ENCODE measurements at regions not wholly inside any gene's neighbourhood (a gene's known extent, or its start where the extent isn't known, plus 50 kb on each side); places are given as distances from the start of the nearest gene placed in this dataset.

DNA sequence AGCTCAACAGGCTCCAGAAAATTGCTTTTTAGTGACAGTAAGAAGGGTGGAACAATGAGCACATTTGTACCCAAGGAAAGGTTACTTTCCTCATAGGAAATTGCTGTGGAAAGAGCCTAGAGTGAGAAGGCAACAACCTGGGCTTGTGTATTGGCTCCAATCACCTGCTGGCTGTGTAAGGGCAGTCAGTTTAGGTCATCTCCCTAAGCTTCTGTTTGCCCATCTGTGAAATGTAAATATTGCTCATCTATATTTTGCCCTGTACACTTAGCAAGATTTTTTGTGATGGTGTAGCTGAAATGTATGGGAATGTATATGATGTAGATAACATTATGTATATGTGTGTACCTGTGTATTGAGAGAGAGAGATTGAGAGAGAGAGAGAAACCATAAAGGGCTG lies 225.2 kb upstream of the MPHOSPH6 start:
- Histone ChIP-seq H3K27me3 (ENCODE audit: control insufficient read depth in 2 of 2, insufficient read depth in 2 of 2, low read length in 2 of 2) (peaks cover 1 to 13% of the 10 kb centered on the region in 2 experiments), H2AFZ (ENCODE audit: low read depth, low read length) (no peak overlapping the region), H3K27ac (ENCODE audit: insufficient read depth, low read depth, low read length) (no peak overlapping the region), H3K9ac (replicated peaks; ENCODE audit: extremely low read depth, insufficient read depth, low read length) (no peak overlapping the region), H3K36me3 (ENCODE audit: control insufficient read depth in 2 of 2, extremely low read depth in 1 of 2, insufficient read depth in 2 of 2, low read length in 2 of 2) (no peaks in the 10 kb centered on the region), H3K4me1 (ENCODE audit: control insufficient read depth, extremely low read depth, insufficient read depth, low read length) (no peaks in the 10 kb centered on the region), H3K4me2 (ENCODE audit: insufficient read depth, low read length) (no peak overlapping the region), H3K9me3 (replicated peaks; ENCODE audit: control insufficient read depth, insufficient read depth, low read length) (no peaks in the 10 kb centered on the region), H4K20me1 (replicated peaks; ENCODE audit: control insufficient read depth, extremely low read depth, insufficient read depth, low read length) (no peaks in the 10 kb centered on the region), H3K9me1 (replicated peaks; ENCODE audit: control insufficient read depth, extremely low read depth, insufficient read depth, low read length) (no peaks in the 10 kb centered on the region), H3K79me2 (ENCODE audit: control insufficient read depth, insufficient read depth, low read length) (no peaks in the 10 kb centered on the region), H3K4me3 (replicated peaks in 1 of 3; ENCODE audit: insufficient read depth in 1 of 3, low read depth in 1 of 3, low read length in 3 of 3) (no peak overlapping the region)
- intact Hi-C loops (cut with micrococcal nuclease) (no loop called here), dilution Hi-C loops (cut with MboI; ENCODE audit: extremely low pct_ligation_motif_present, low sequenced_read_pairs) (no loop called here)
- no peak for FAIRE-seq
- TF ChIP-seq, protein P1, sequence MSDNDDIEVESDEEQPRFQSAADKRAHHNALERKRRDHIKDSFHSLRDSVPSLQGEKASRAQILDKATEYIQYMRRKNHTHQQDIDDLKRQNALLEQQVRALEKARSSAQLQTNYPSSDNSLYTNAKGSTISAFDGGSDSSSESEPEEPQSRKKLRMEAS (IDR thresholded peaks at IDR 0.05; ENCODE audit: insufficient read depth, insufficient read length) = no peak
- TF ChIP-seq GATA2 (IDR thresholded peaks at IDR 0.05; ENCODE audit: insufficient read depth, insufficient read length, low read depth, low read length) (no peak), POLR2AphosphoS5 (IDR thresholded peaks at IDR 0.05; ENCODE audit: insufficient read depth, low read depth, low read length) (no peak), FOS (IDR thresholded peaks at IDR 0.05; ENCODE audit: borderline replicate concordance, insufficient read depth, low read length) (no peak), JUN (IDR thresholded peaks at IDR 0.05; ENCODE audit: borderline replicate concordance, insufficient read depth, insufficient read length, low read depth) (no peak), MYC (IDR thresholded peaks at IDR 0.05; ENCODE audit: low read depth, low read length) (no peak), EZH2 (IDR thresholded peaks at IDR 0.05; ENCODE audit: borderline replicate concordance, low read depth, low read length, severe bottlenecking) (no peak), POLR2A (IDR thresholded peaks at IDR 0.05; ENCODE audit: low read depth, low read length) (no peak)
- ChIA-PET POLR2A (no interaction called here), CTCF (interaction anchor here (0.6 to 2.1 kb wide), 2 partner anchors 14 to 66 kb away, joined by 3 to 4 read pairs; no protein-coding TSS in a partner anchor)
- no peak for DNase-seq (ENCODE audit: low read depth, low spot score)
- no TSS peak for BruUV-seq (replicated peaks)

DNA sequence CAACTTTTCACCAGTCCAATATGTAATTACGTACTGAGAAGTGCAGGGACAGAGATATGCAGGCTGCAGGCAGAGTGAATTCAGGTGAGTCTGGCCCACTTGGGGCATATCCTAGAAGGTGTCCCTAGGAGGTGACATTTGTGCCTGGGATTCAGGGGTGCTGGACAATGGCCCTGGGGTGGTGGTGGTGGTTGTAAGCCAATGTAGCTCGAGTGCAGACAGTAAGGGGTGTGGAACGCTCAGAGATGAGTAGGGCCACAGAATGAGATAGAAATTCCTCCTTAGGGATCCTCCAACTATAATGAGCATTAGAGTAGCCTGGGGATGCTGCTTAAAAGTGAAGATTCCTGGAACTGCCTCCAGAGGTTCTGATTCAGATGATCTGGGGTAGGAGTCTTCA lies 221.7 kb upstream of the MPHOSPH6 start:
- BruUV-seq (replicated peaks) = no TSS peak
- Histone ChIP-seq H2AFZ (ENCODE audit: low read depth, low read length) (no peak overlapping the region), H3K9ac (replicated peaks; ENCODE audit: extremely low read depth, insufficient read depth, low read length) (no peak overlapping the region), H3K36me3 (ENCODE audit: control insufficient read depth in 2 of 2, extremely low read depth in 1 of 2, insufficient read depth in 2 of 2, low read length in 2 of 2) (no peaks in the 10 kb centered on the region), H3K79me2 (ENCODE audit: control insufficient read depth, insufficient read depth, low read length) (no peaks in the 10 kb centered on the region), H3K9me3 (replicated peaks; ENCODE audit: control insufficient read depth, insufficient read depth, low read length) (no peaks in the 10 kb centered on the region), H3K9me1 (replicated peaks; ENCODE audit: control insufficient read depth, extremely low read depth, insufficient read depth, low read length) (no peaks in the 10 kb centered on the region), H3K4me2 (ENCODE audit: insufficient read depth, low read length) (no peak overlapping the region), H3K27ac (ENCODE audit: insufficient read depth, low read depth, low read length) (no peak overlapping the region), H4K20me1 (replicated peaks; ENCODE audit: control insufficient read depth, extremely low read depth, insufficient read depth, low read length) (no peaks in the 10 kb centered on the region), H3K4me1 (ENCODE audit: control insufficient read depth, extremely low read depth, insufficient read depth, low read length) (no peaks in the 10 kb centered on the region), H3K27me3 (ENCODE audit: control insufficient read depth in 2 of 2, insufficient read depth in 2 of 2, low read length in 2 of 2) (peaks cover under 1 to 10% of the 10 kb centered on the region in 2 experiments), H3K4me3 (replicated peaks in 1 of 3; ENCODE audit: insufficient read depth in 1 of 3, low read depth in 1 of 3, low read length in 3 of 3) (no peak overlapping the region)
- FAIRE-seq (no peak), DNase-seq (ENCODE audit: low read depth, low spot score) (no peak)
- intact Hi-C loops (cut with micrococcal nuclease) = no loop called here
- CTCF ChIA-PET = no interaction called here
- POLR2A ChIA-PET = no interaction called here
- dilution Hi-C loops (cut with MboI; ENCODE audit: extremely low pct_ligation_motif_present, low sequenced_read_pairs) = no loop called here
- TF ChIP-seq EZH2 (IDR thresholded peaks at IDR 0.05; ENCODE audit: borderline replicate concordance, low read depth, low read length, severe bottlenecking) (no peak), POLR2A (IDR thresholded peaks at IDR 0.05; ENCODE audit: low read depth, low read length) (no peak), GATA2 (IDR thresholded peaks at IDR 0.05; ENCODE audit: insufficient read depth, insufficient read length, low read depth, low read length) (no peak), CTCF (IDR thresholded peaks at IDR 0.05; ENCODE audit: extremely low read depth in 1 of 2, insufficient read depth in 1 of 2, low read depth in 1 of 2, low read length in 2 of 2) (no peak), POLR2AphosphoS5 (IDR thresholded peaks at IDR 0.05; ENCODE audit: insufficient read depth, low read depth, low read length) (no peak), FOS (IDR thresholded peaks at IDR 0.05; ENCODE audit: borderline replicate concordance, insufficient read depth, low read length) (no peak)

Measured in endothelial cell of umbilical vein (primary cell).